HG03521 (cell line): ENCODE measurements at regions not wholly inside any gene's neighbourhood (a gene's known extent, or its start where the extent isn't known, plus 50 kb on each side); places are given as distances from the start of the nearest gene placed in this dataset.

ENCODE experiments used
- ATAC-seq: cut with Tn5 transposase; IDR thresholded peaks from one replicate; pipeline ENCODE4 v1.9.1; 2021; ENCODE audit warnings: mild to moderate bottlenecking, moderate library complexity; ENCODE audit not compliant: unreplicated experiment

- no peak for ATAC-seq
Measured at GRCh38 chr5:60014331-60014730, 120.8 kb upstream of the PDE4D start.

- ATAC-seq, result no peak
Measured at GRCh38 chr5:60010853-60011252, 117.3 kb upstream of the PDE4D start.

DNA sequence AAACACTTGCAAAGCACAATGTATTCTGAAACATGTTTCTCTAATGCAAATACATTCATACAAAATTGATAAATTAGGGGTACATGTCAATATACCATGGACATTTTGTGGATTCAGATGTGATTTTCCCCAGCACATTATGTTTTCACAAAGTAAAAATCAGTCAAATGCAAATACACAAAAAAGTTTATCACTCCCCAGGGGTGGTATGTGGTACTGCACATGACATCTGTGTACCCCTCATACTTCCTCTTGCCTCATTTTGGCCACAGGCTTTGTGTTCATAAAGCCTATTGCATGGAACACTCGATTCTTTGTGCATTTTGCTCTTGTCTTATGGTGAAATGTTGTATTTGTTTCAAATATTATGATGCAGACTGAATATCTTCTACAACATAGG is 116.8 kb upstream of the PDE4D start:
- ATAC-seq, result no peak

GRCh38 chr5:60007729-60008128 is 114.2 kb upstream of the PDE4D start:
- no peak for ATAC-seq

DNA sequence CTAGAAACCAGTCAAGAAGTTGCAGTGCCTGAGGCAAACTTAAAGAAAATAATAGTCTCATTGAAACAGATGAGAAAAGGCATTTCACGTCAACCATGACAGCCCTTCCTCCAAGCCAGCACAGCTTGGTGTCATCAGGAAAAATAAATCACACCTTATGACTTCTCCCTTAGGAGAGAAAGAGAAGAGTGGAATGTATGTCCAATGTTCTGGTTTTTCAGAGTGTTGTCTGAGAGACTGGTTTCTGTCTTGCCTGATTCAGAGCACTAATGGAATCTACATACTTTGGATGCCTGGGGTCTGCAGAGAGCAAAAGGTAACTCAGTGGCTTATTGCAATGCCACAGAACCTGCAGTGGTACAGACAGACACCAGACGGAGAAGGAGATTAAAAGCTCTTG is 105.5 kb upstream of the PDE4D start:
- no peak for ATAC-seq

- ATAC-seq, result no peak
Measured at GRCh38 chr5:59992206-59992605, 98.7 kb upstream of the PDE4D start.

- ATAC-seq, result no peak
Measured at GRCh38 chr5:59988396-59988795, 94.9 kb upstream of the PDE4D start.

GRCh38 chr5:59976342-59976741 is 82.8 kb upstream of the PDE4D start:
- ATAC-seq, result no peak

GRCh38 chr5:59972043-59972442 is 78.5 kb upstream of the PDE4D start:
- ATAC-seq, result no peak

DNA sequence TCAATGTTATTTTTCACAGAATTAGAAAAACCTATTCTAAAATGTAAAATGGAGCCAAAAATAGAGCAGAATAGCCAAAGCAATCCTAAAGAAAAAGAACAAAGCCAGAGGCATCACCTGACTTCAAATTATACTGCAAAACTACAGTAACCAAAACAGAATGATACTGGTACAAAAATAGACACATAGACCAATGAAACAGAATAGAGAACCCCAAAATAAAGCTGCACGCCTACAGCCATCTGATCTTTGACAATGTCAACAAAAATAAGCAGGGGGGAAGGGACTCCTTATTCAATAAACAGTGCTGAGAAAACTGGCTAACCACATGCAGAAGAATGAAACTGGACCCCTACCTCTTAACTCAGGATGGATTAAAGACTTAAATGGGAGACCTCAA is 65.8 kb upstream of the PDE4D start:
- no peak for ATAC-seq

GRCh38 chr5:59956130-59956783 is 62.7 kb upstream of the PDE4D start:
- ATAC-seq, result no peak

- no peak for ATAC-seq
Measured at GRCh38 chr5:59955241-59955640, 61.7 kb upstream of the PDE4D start.

DNA sequence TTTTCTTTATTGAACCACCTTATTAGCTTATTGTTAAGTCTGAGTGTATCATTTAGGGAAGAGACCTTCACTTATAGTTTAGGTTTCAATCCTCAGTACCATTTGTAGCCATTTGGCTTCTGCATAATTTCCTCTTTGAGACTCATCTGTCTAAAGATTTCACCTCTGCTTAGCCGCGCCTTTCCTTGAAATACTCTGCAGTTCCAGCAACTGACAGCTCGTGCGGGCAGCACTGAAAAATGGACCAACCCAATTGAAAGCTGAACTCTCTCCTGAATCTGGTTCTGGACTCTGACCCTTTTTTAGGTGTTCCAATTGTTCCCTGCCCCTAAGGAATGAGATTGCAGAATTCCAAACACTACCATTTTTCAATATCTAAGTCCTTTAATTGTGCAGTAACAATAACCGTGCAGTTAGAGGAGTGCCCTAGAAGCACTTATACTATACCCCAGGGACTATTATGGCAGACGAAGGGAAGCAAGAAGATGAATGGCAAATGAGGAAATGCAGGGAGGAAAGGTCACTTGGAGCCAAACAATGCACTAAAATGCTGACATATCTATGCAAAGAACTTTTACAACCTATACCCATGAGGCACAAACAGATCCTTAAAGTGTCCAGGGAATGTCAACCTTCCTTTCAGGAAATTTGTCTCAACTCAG is 50.1 kb upstream of the PDE4D start:
- ATAC-seq, result no peak
